OCI-LY1 (cell line): ENCODE measurements at regions not wholly inside any gene's neighbourhood (a gene's known extent, or its start where the extent isn't known, plus 50 kb on each side); places are given as distances from the start of the nearest gene placed in this dataset.

ENCODE experiments used
- CTCF ChIP-seq: fragments of 200-600 bp; sonication (generic), shearing (Covaris generic); IDR thresholded peaks from 2 replicates; pipeline ENCODE4 v1.5.1; 2017; ENCODE audit warnings: mild to moderate bottlenecking, antibody characterized with exemption, low read length, moderate library complexity, mixed read lengths
- EZH2 ChIP-seq: fragments of 200-600 bp; sonication (generic), shearing (Covaris generic); IDR thresholded peaks from 2 replicates; pipeline ENCODE4 v1.8.0; 2017; ENCODE audit warnings: borderline replicate concordance, mixed run types, mild to moderate bottlenecking, antibody characterized with exemption, low read length, moderate library complexity, mixed read lengths

GRCh38 chr4:126558596-126558995 is 1074.2 kb upstream of the INTU start:
- TF ChIP-seq CTCF (no peak), EZH2 (no peak)
